Small intestine (tissue), 7 donors: ENCODE measurements at regions not wholly inside any gene's neighbourhood (a gene's known extent, or its start where the extent isn't known, plus 50 kb on each side); places are given as distances from the start of the nearest gene placed in this dataset.

ENCODE experiments used
- DNase-seq, 2 donors: peaks; one replicate each; pipeline versions ENCODE4 v3.0.0 to v3.0.0-alpha.2; 2013
- FAIRE-seq: peaks from 2 replicates; lab custom pipeline; 2012; peaks lifted over from hg19 to GRCh38; lab: Jason Lieb, UNC
- H3K27ac ChIP-seq, 3 donors: one replicate each; pipeline ENCODE4 v1.5.1; 2013; ENCODE audit warnings: low read length in 2 of 3, mild to moderate bottlenecking in 2 of 3, control low read depth in 1 of 3, inconsistent platforms in 1 of 3, low read depth in 1 of 3, moderate library complexity in 1 of 3
- H3K27me3 ChIP-seq, 3 donors: one replicate each; pipeline ENCODE4 v1.6.1; 2013; ENCODE audit warnings: low read length in 3 of 3, inconsistent platforms in 1 of 3; ENCODE audit not compliant: control insufficient read depth in 3 of 3, insufficient read depth in 3 of 3
- H3K36me3 ChIP-seq, 3 donors: one replicate each; pipeline ENCODE4 v1.6.1; 2013; ENCODE audit warnings: low read length in 3 of 3, inconsistent platforms in 1 of 3, low read depth in 1 of 3, mild to moderate bottlenecking in 1 of 3, moderate library complexity in 1 of 3; ENCODE audit not compliant: control insufficient read depth in 3 of 3, insufficient read depth in 2 of 3
- H3K4me1 ChIP-seq, 3 donors: one replicate each; pipeline ENCODE4 v1.6.1; 2013; ENCODE audit warnings: low read length in 2 of 3, inconsistent platforms in 1 of 3, low read depth in 1 of 3, mild to moderate bottlenecking in 1 of 3, moderate library complexity in 1 of 3; ENCODE audit not compliant: control insufficient read depth in 3 of 3, insufficient read depth in 2 of 3
- H3K4me3 ChIP-seq, 3 donors: one replicate each; pipeline ENCODE4 v1.5.1; 2013; ENCODE audit warnings: low read length in 3 of 3, control low read depth in 1 of 3, inconsistent platforms in 1 of 3, low read depth in 1 of 3, mild to moderate bottlenecking in 1 of 3, moderate library complexity in 1 of 3
- H3K9me3 ChIP-seq, 2 donors: one replicate each; pipeline ENCODE4 v1.6.1; 2013; ENCODE audit warnings: low read depth in 1 of 2, low read length in 1 of 2; ENCODE audit not compliant: control insufficient read depth in 2 of 2, insufficient read depth in 1 of 2
- WGBS, 3 donors: extraction: QIAGEN DNeasy Blood & Tissue Kit; methylation state at CpG; one replicate each; pipeline ENCODE4 v1.1.7; 2013; 5-methylcytosine and 5-hydroxymethylcytosine counted together
- donor health status: healthy with polysubstance abuse.
- donor health status: control.
- donor health status: control.
- donor health status: Bipolar disorder and iron deficiency.
- donor health status: healthy.

DNA sequence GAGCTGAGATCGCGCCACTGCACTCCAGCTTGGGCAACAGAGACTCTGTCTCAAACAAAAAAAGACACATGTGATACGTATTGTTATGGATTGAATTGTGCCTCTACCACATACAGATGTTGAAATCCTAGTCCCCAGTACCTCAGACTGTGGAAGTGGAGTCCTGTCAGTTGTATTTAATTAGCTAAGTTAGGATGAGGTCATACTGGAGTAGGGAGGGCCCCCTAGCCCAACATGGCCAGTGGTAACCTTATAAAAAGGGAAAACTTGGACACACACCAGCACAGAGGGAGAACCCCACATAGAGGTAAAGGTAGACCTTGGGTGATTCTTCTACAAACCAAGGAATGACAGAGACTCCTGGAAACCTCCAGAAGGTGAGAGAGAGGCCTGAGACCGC, 119.8 kb downstream of the GADD45G start:
- no peaks in the 10 kb centered on the region for H3K27me3 ChIP-seq
- 91 to 95% (median 93%) methylated on average over 4 of the region's 4 CpGs for WGBS, 3 donors
- no peak overlapping the region for H3K4me3 ChIP-seq
- H3K4me1 ChIP-seq = peaks cover 0 to 15% (median 0%) of the 10 kb centered on the region in 3 donors
- FAIRE-seq (no peak), DNase-seq (no peak)
- H3K9me3 ChIP-seq = no peaks in the 10 kb centered on the region
- H3K27ac ChIP-seq = no peak overlapping the region
- H3K36me3 ChIP-seq = no peaks in the 10 kb centered on the region

DNA sequence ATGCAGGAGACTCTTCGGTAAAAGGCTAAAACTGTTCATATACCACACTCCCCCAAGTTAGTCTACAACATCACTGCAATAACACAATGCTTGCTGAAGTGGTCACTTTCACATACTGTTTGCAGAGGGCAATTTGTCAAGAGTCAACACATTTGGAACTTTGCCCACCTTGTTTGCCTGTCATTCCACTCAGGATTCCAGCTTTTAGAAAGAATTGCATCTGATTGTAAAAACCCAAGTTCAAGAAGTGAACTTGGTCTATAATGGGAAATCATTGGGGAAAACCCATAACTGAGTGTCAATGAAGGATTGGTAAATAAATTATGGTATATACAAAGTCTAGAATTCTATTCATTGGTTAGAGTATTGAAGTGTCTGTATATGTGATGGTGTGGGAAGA, 120.5 kb downstream of the GADD45G start:
- no peak for DNase-seq
- Histone ChIP-seq H3K27ac (no peak overlapping the region), H3K36me3 (no peaks in the 10 kb centered on the region), H3K4me3 (no peak overlapping the region), H3K4me1 (peaks cover 0 to 17% (median 0%) of the 10 kb centered on the region in 3 donors), H3K27me3 (no peaks in the 10 kb centered on the region), H3K9me3 (no peaks in the 10 kb centered on the region)
- no peak for FAIRE-seq
- 91 to 94% (median 93%) methylated on average over 1 of the region's 1 CpG for WGBS, 3 donors

DNA sequence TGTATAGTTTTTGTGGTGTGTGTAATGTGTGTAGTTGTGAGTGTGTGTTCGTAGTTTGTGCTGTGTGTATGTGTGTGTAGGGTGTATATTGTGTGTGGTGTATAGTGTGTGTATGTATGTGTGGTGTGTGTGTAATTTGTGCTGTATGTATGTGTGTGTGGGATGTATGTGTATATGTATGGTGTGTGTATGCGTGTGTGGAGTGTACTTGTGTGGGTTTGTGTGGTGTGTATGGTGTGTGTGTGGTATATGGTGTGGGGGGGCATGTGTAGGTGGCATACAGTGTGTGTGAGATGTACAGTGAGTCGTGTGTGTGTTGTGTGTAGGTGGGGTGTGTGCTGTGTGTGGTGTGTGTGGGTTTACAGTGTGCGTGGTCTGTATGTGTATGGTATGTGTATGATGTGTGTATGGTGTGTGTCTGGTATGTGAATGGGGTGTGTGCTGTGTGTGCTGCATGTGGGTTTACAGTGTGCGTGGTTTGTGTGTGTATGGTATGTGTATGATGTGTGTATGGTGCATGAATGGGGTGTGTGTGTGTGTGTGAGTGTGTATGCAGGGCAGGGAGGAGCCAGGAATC, 125.2 kb downstream of the GADD45G start:
- FAIRE-seq (no peak), DNase-seq (no peak)
- H3K27ac ChIP-seq = no peak overlapping the region
- H3K4me1 ChIP-seq = peaks cover 0 to 26% (median 5%) of the 10 kb centered on the region in 3 donors
- H3K9me3 ChIP-seq = no peaks in the 10 kb centered on the region
- no peaks in the 10 kb centered on the region for H3K27me3 ChIP-seq
- no peaks in the 10 kb centered on the region for H3K36me3 ChIP-seq
- H3K4me3 ChIP-seq = no peak overlapping the region
- 83 to 86% (median 85%) methylated on average over 5 of the region's 5 CpGs for WGBS, 3 donors

DNA sequence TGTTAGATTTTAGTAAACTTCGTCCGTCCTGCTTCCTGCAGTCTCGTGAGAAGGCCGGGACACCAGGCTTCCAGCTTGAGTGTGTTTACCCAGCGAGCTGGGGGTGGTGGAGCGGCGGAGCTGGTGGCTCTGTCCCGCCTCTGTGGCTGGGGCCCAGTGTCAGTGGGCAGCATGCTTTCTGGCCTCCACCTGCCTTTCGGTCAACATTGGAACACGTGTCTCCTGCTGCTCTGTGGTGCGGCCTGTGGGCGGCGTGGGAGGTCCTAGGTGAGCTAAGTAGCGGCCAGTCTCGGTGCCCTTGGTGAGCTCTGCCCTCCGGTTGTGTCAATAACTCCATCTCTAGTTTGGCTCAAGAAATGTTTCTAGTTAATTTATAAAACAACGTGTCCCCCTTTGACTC, 125.9 kb downstream of the GADD45G start:
- DNase-seq (peak in 1 of 2 donors; percentile 51), FAIRE-seq (no peak)
- no peak overlapping the region for H3K4me3 ChIP-seq
- no peaks in the 10 kb centered on the region for H3K36me3 ChIP-seq
- peaks cover 0 to 26% (median 5%) of the 10 kb centered on the region in 3 donors for H3K4me1 ChIP-seq
- 81 to 90% (median 82%) methylated on average over 17 of the region's 17 CpGs for WGBS, 3 donors
- H3K27me3 ChIP-seq = no peaks in the 10 kb centered on the region
- no peak overlapping the region for H3K27ac ChIP-seq
- H3K9me3 ChIP-seq = no peaks in the 10 kb centered on the region

DNA sequence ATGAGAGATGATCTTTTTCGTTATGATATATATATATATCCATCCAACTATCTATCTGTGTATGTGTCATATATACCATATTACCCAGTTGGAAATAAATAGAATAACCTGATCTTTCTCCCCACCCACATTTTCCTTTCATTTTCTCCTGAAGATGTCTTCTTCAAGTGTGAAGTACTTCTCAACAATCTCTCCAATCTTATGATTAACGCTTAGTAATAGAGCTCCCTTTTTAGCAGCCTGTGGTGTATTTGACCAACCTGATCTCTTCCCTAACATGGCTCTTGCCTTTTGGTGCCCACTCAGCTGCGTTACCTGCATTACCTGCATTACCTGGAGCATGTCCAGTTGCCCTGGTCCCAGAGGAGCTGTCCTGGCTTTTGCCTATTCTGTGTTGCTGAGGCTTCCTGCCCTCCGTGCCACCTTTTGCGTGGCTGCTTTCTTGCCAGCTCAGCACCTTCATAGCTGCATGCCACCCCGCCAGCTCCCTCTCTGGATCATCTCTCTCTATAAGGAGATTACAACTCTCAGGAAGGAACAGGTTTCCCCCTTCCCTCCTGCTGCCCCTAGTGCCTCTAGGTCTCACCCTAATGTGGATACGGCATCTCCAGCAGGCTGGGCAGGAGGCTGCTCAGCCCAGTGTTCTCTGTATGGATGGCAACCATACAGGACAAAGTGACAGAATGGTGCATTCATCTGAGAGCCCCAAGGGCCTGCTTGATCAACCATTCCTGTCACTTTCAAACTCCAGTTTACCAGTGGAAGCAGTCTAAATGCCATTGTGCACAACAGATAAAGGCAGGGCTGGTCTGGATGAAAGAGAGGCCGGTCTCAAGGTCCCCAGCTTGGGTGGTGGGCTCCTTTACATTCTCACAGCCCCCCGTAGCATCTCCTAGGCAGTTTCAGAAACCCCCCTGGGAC, 126.7 kb downstream of the GADD45G start:
- Histone ChIP-seq H3K4me3 (no peak overlapping the region), H3K27me3 (no peaks in the 10 kb centered on the region), H3K27ac (peak overlapping the region in 2 of 3 donors; percentile 5 to 15), H3K36me3 (no peaks in the 10 kb centered on the region), H3K4me1 (peaks cover 0 to 26% (median 5%) of the 10 kb centered on the region in 3 donors), H3K9me3 (no peaks in the 10 kb centered on the region)
- DNase-seq = no peak
- no peak for FAIRE-seq
- 67 to 78% (median 75%) methylated on average over 9 of the region's 9 CpGs for WGBS, 3 donors

DNA sequence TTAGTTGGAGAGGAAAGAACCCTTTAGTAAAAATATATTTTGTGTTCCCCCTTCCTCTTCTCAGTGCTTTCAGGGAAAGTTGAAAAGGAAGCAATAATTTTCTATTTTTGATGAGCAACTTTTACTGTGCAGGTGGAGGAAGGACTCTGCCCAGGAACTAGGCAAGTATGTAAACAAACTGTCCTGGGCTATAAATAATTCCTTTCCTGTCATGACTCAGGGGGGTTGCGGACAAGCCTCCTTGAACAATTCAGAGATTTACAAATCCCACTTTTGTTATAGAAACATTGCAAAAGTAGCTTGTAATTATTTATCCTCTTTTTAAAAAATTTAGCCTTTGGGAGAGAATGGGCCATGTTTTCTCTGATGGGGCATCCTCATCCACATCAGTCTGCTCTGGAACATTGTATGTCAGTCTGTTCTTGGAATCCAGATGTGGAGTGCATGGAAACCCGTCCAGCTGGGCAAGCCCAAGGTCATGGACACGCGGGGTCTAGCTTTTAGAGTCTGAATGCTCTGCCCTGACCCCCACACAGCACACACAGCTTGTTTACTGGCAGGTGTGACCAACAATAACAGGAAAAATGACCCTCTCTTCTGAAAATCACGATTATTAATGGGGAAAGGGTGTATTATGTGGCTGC, 127.6 kb downstream of the GADD45G start:
- Histone ChIP-seq H3K27ac (peak overlapping the region in 2 of 3 donors; percentile 6 to 15), H3K4me1 (peaks cover 0 to 26% (median 5%) of the 10 kb centered on the region in 3 donors), H3K9me3 (no peaks in the 10 kb centered on the region), H3K36me3 (no peaks in the 10 kb centered on the region), H3K27me3 (no peaks in the 10 kb centered on the region), H3K4me3 (no peak overlapping the region)
- FAIRE-seq = no peak
- 10 to 36% (median 26%) methylated on average over 5 of the region's 5 CpGs for WGBS, 3 donors
- peak; percentile 67 to 77 for DNase-seq

DNA sequence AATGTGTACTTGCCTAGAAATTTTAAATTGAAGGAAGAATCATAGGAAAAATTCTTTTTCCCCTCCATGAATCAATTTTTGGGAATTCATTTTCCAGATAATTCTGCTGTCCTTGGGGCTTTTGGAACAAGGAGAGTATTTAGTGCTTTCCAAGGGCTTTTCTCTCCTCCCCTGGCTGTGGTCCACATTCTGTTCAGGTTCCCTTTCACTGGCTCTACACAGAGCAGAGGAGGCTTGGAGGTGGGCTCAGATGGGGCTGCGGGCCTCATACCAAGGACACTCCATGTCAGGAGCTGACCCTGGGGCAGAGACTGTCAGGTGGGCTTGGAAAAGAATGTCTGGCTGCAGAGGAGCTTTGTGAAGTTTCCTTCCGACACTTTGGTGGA, 128.1 kb downstream of the GADD45G start:
- Histone ChIP-seq H3K4me1 (peaks cover 0 to 26% (median 5%) of the 10 kb centered on the region in 3 donors), H3K27me3 (no peaks in the 10 kb centered on the region), H3K36me3 (no peaks in the 10 kb centered on the region), H3K4me3 (no peak overlapping the region), H3K9me3 (no peaks in the 10 kb centered on the region), H3K27ac (no peak overlapping the region)
- DNase-seq = no peak
- 93 to 100% (median 94%) methylated on average over 2 of the region's 2 CpGs for WGBS, 3 donors
- FAIRE-seq = no peak

DNA sequence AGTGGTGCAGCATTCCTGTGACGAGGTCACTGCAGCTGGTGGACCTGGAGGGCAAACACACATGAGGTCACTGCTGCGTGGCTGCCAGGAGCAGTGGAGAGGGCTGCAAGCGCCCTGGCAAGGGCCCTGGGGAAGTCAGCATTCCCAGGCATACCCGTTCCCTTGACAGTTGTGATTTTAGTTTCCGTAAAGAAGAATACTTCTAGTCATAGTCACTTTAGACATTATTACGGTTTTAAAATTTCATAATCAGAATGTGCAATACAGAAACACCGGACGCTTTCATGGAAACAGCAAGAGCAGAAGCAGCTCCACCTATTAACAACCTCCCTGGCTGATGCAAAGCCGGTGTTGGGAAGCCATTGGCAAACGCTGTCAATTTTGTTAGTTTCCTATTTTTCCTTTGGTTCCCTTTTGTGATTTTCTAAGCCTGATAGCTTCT, 129.8 kb downstream of the GADD45G start:
- Histone ChIP-seq H3K4me3 (no peak overlapping the region), H3K9me3 (no peaks in the 10 kb centered on the region), H3K27ac (no peak overlapping the region), H3K4me1 (peaks cover 0 to 26% (median 5%) of the 10 kb centered on the region in 3 donors), H3K27me3 (no peaks in the 10 kb centered on the region), H3K36me3 (no peaks in the 10 kb centered on the region)
- 81 to 84% (median 84%) methylated on average over 10 of the region's 10 CpGs for WGBS, 3 donors
- FAIRE-seq = no peak
- DNase-seq = no peak
